ENCODE measurements at regions not wholly inside any gene's neighbourhood (a gene's known extent, or its start where the extent isn't known, plus 50 kb on each side); places are given as distances from the start of the nearest gene placed in this dataset.

DNA sequence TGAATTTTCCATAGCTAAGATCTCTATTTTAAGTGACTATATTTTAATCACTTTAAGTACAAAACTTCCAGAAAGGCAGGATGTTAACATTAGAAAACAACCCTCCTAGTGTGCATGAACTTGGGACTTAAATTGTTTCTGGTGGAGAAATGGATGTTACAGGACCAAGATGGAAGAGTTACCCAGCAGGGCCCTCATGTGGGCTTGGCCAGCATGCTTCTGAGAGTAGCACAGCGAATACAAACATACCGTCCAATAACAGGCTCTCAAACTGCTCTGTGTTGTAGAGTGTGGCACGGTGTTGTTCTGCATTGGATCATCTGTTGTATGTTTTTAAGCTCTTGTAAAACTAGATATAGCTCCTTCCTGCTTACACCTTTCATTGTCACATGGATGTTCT is 346.1 kb upstream of the SMIM21 start:
- TF ChIP-seq, protein P1, sequence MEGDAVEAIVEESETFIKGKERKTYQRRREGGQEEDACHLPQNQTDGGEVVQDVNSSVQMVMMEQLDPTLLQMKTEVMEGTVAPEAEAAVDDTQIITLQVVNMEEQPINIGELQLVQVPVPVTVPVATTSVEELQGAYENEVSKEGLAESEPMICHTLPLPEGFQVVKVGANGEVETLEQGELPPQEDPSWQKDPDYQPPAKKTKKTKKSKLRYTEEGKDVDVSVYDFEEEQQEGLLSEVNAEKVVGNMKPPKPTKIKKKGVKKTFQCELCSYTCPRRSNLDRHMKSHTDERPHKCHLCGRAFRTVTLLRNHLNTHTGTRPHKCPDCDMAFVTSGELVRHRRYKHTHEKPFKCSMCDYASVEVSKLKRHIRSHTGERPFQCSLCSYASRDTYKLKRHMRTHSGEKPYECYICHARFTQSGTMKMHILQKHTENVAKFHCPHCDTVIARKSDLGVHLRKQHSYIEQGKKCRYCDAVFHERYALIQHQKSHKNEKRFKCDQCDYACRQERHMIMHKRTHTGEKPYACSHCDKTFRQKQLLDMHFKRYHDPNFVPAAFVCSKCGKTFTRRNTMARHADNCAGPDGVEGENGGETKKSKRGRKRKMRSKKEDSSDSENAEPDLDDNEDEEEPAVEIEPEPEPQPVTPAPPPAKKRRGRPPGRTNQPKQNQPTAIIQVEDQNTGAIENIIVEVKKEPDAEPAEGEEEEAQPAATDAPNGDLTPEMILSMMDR (IDR thresholded peaks at IDR 0.05): no peak
- TF ChIP-seq POLR2A (IDR thresholded peaks at IDR 0.05): no peak
- TF ChIP-seq POLR2AphosphoS5 (IDR thresholded peaks at IDR 0.05): no peak
- TF ChIP-seq EP300 (IDR thresholded peaks at IDR 0.05): no peak
